DND-41 (cell line): ENCODE measurements at regions not wholly inside any gene's neighbourhood (a gene's known extent, or its start where the extent isn't known, plus 50 kb on each side); places are given as distances from the start of the nearest gene placed in this dataset.

ENCODE experiments used
- ATAC-seq: fragments of 200-7000 bp; cut with Tn5 transposase; 3 replicates; pipeline ENCODE4 v1.9.1; 2021; ENCODE audit warnings: low read depth; ENCODE audit not compliant: insufficient read depth
- DNase-seq: peaks from one replicate; pipeline ENCODE4 v3.0.0-alpha.2; 2020
- H2AFZ ChIP-seq: 2 replicates; pipeline ENCODE4 v1.6.0; 2012; ENCODE audit warnings: low read depth, low read length
- H3K27ac ChIP-seq: 2 replicates; pipeline ENCODE4 v1.5.1; 2012; ENCODE audit warnings: low read length, inconsistent platforms
- H3K27me3 ChIP-seq: fragments of 200-600 bp; sonication (generic); 2 replicates; pipeline ENCODE4 v1.6.0; 2012; ENCODE audit warnings: low read length, mild to moderate bottlenecking, inconsistent platforms; ENCODE audit not compliant: insufficient read depth, poor library complexity
- H3K36me3 ChIP-seq: 2 replicates; pipeline ENCODE4 v1.5.1; 2012; ENCODE audit warnings: low read length, inconsistent platforms; ENCODE audit not compliant: insufficient read depth
- H3K4me1 ChIP-seq: 2 replicates; pipeline ENCODE4 v1.5.1; 2012; ENCODE audit warnings: mild to moderate bottlenecking, low read length; ENCODE audit not compliant: insufficient read depth
- H3K4me2 ChIP-seq: 2 replicates; pipeline ENCODE4 v1.6.0; 2012; ENCODE audit warnings: mild to moderate bottlenecking, moderate library complexity, low read length, inconsistent platforms; ENCODE audit not compliant: insufficient read depth
- H3K4me3 ChIP-seq, 2 experiments: fragments of 200-600 bp in 1 of 2; shearing (Covaris generic) in 1 of 2; 2 replicates each; pipeline ENCODE4 v1.5.1; 2012 to 2016; ENCODE audit warnings: inconsistent platforms in 2 of 2, low read length in 2 of 2, mild to moderate bottlenecking in 2 of 2, low read depth in 1 of 2, moderate library complexity in 1 of 2
- H3K79me2 ChIP-seq: 2 replicates; pipeline ENCODE4 v1.6.0; 2012; ENCODE audit warnings: low read length, inconsistent platforms; ENCODE audit not compliant: insufficient read depth
- H3K9ac ChIP-seq: 2 replicates; pipeline ENCODE4 v1.6.0; 2012; ENCODE audit warnings: low read depth, mild to moderate bottlenecking, inconsistent platforms, low read length, moderate library complexity
- H3K9me3 ChIP-seq: 2 replicates; pipeline ENCODE4 v1.5.1; 2012; ENCODE audit warnings: low read length, moderate library complexity, mild to moderate bottlenecking, inconsistent platforms; ENCODE audit not compliant: insufficient read depth, severe bottlenecking
- H4K20me1 ChIP-seq: 2 replicates; pipeline ENCODE4 v1.6.0; 2012; ENCODE audit warnings: low read length; ENCODE audit not compliant: insufficient read depth
- EZH2 ChIP-seq: IDR thresholded peaks from 3 replicates; pipeline ENCODE4 v1.6.1; 2012; ENCODE audit warnings: borderline replicate concordance, low read depth, mild to moderate bottlenecking, moderate library complexity, low read length, inconsistent platforms; ENCODE audit not compliant: severe bottlenecking
- TF ChIP-seq, protein P1 (sequence below): IDR thresholded peaks from 2 replicates; pipeline ENCODE4 v1.5.1; 2012; ENCODE audit warnings: borderline replicate concordance, low read length, moderate library complexity, mild to moderate bottlenecking; ENCODE audit not compliant: poor library complexity, severe bottlenecking; ENCODE audit errors: extremely low read depth

DNA sequence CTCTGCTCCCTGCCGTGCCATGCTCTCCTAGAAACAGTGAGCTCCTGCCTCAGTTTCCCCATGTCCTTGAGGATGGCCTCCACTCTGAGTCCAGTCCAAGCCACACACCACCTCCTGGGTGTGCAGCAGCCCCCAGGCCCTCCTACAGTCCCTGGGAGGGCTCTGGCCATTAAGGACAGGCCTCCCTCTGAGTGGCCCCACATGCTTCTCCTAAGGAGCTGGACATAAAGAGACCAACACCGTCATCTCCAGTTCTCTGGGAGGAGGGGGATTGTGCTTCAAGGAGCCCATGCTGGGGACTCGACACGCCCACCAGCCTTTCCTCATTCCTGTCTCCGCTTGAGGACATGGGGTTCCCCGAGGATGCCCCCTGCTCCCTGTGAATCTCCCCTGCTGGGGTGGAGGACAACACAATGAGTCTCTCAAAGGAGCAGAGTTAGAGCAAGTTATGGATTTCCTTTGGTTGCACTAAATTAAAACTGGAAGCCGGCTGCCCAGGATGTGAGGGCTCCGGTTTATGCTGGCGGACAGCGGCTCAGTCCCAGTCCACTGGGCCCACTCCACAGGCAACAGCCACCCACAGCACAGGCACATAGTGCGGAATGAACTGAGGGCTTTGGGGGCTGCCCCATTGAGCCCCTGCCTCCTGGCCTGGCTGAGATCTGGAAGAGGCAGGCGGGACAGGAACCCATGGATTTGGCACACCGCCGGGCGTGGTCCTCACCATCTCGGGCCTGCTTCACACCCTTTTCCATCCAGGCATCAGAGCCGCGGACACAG, 165.6 kb upstream of the IQSEC1 start:
- TF ChIP-seq, protein P1, sequence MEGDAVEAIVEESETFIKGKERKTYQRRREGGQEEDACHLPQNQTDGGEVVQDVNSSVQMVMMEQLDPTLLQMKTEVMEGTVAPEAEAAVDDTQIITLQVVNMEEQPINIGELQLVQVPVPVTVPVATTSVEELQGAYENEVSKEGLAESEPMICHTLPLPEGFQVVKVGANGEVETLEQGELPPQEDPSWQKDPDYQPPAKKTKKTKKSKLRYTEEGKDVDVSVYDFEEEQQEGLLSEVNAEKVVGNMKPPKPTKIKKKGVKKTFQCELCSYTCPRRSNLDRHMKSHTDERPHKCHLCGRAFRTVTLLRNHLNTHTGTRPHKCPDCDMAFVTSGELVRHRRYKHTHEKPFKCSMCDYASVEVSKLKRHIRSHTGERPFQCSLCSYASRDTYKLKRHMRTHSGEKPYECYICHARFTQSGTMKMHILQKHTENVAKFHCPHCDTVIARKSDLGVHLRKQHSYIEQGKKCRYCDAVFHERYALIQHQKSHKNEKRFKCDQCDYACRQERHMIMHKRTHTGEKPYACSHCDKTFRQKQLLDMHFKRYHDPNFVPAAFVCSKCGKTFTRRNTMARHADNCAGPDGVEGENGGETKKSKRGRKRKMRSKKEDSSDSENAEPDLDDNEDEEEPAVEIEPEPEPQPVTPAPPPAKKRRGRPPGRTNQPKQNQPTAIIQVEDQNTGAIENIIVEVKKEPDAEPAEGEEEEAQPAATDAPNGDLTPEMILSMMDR, result no peak
- no peak for TF ChIP-seq EZH2
- no peak overlapping the region for H2AFZ ChIP-seq
- no peak overlapping the region for H3K4me3 ChIP-seq
- H3K4me1 ChIP-seq, result peaks cover 36% of the 10 kb centered on the region
- ATAC-seq (no peak), DNase-seq (no peak)
- H3K27ac ChIP-seq, result peak overlapping the region; percentile 25; the same call in 1 of the 2 replicates
- H3K36me3 ChIP-seq, result no peaks in the 10 kb centered on the region
- H3K9ac ChIP-seq, result no peak overlapping the region
- H3K79me2 ChIP-seq, result no peaks in the 10 kb centered on the region
- no peaks in the 10 kb centered on the region for H3K27me3 ChIP-seq
- H4K20me1 ChIP-seq, result 0 out of 2 replicates have a peak, but pooled peaks cover 3% of the 10 kb centered on the region
- no peak overlapping the region for H3K4me2 ChIP-seq
- H3K9me3 ChIP-seq, result no peaks in the 10 kb centered on the region

DNA sequence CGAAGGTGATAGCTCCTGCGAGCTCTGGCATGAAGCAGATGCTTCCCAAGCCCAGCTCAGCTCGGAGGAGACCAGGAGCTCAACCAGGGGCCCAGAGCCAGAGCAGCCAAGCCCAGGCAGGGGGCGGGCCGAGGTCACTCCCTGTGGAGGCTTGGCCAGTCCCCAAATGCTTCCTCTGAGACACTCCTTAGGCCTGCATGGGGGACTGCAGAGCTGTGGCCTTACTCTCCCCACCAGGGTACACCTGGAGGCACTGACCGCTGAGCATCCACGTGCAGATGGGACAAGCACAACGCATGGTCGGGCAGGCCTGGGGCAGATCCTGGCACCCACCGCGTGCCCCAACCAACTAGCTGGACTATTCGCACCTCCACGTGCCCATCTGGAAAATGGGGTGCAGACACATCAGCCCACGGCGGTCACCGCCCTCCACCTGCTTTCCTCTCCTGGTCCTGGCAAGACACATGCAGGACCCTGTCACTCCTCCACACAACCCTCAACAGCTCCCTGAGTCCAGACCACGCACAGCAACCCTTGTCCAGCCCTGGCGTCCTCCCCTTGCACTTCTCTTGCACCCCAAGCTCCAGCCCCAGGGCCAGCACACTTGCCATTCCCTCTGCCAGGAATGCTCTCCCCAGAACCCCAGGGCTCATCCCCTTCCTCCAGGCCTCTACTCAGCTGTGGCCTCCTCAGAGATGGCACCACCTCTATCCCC, 164.7 kb upstream of the IQSEC1 start:
- Histone ChIP-seq H3K36me3 (no peaks in the 10 kb centered on the region), H3K4me1 (peaks cover 40% of the 10 kb centered on the region), H3K4me2 (no peak overlapping the region), H3K4me3 (no peak overlapping the region), H3K79me2 (no peaks in the 10 kb centered on the region), H3K9me3 (no peaks in the 10 kb centered on the region), H2AFZ (no peak overlapping the region), H3K27ac (peak overlapping the region; percentile 56), H3K27me3 (no peaks in the 10 kb centered on the region), H4K20me1 (0 out of 2 replicates have a peak, but pooled peaks cover 3% of the 10 kb centered on the region), H3K9ac (no peak overlapping the region)
- ATAC-seq (no peak), DNase-seq (no peak)
- no peak for TF ChIP-seq EZH2
- TF ChIP-seq, protein P1, result no peak

DNA sequence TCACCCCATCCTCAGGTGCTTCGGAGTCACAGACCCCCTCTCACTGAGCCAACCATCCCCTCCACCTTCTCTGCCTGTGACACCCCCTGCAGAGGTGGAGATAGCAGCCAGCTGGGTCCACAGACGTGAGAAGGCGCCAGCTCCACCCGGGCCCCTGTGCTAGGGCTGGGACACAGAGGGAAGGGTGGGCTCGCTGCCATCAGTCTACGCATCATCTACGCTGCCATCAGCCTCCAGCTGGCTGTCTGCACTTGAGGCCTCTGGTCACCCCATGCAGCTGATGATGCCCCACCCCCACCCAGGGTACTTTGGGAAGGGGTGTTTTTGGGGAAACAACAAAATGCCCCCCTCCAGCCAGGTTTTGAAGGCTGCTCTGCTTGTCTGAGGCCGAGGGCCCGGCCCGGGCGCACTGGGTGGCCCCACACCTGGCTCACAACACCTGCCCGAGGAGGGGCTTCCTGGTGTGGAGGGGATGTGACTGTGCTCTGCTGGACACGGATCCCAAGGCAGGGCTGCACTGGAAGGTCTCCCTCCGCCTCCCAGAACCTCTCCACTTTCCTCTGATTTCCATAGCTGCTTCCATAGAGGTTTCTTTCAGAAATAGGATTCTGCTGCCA, 163.4 kb upstream of the IQSEC1 start:
- no peak for TF ChIP-seq EZH2
- TF ChIP-seq, protein P1, result no peak
- Histone ChIP-seq H3K4me2 (no peak overlapping the region), H3K27me3 (no peaks in the 10 kb centered on the region), H4K20me1 (0 out of 2 replicates have a peak, but pooled peaks cover 3% of the 10 kb centered on the region), H2AFZ (no peak overlapping the region), H3K9ac (no peak overlapping the region), H3K9me3 (no peaks in the 10 kb centered on the region), H3K36me3 (no peaks in the 10 kb centered on the region), H3K27ac (peak overlapping the region; percentile 89), H3K4me3 (no peak overlapping the region), H3K4me1 (peaks cover 40% of the 10 kb centered on the region), H3K79me2 (no peaks in the 10 kb centered on the region)
- DNase-seq, result no peak
- ATAC-seq, result no peak
